Upper lobe of left lung (tissue), 6 donors: ENCODE measurements at regions not wholly inside any gene's neighbourhood (a gene's known extent, or its start where the extent isn't known, plus 50 kb on each side); places are given as distances from the start of the nearest gene placed in this dataset.

Experiments
- ATAC-seq, 2 donors: fragments of 200-7000 bp; cut with Tn5 transposase; one replicate each; pipeline ENCODE4 v1.9.1; 2022; ENCODE audit warnings: mild to moderate bottlenecking in 2 of 2, moderate library complexity in 2 of 2; ENCODE audit not compliant: low FRiP score in 2 of 2
- DNase-seq, 2 donors: peaks; one replicate each; pipeline ENCODE4 v3.0.0-alpha.2; 2019 to 2020
- H3K27ac ChIP-seq, 4 donors: fragments of 200-600 bp; sonication (generic); one replicate each; pipeline ENCODE4 v1.5.1; 2016 to 2019
- H3K27me3 ChIP-seq, 4 donors: fragments of 200-600 bp; sonication (generic); one replicate each; pipeline ENCODE4 v1.5.1; 2017 to 2019
- H3K36me3 ChIP-seq, 4 donors: fragments of 200-600 bp; sonication (generic); one replicate each; pipeline ENCODE4 v1.5.1; 2016 to 2019
- H3K4me1 ChIP-seq, 4 donors: fragments of 200-600 bp; sonication (generic); one replicate each; pipeline ENCODE4 v1.5.1; 2018 to 2019
- H3K4me3 ChIP-seq, 4 donors: fragments of 200-600 bp; sonication (generic); one replicate each; pipeline ENCODE4 v1.5.1; 2017 to 2019; ENCODE audit warnings: mild to moderate bottlenecking in 2 of 4, moderate library complexity in 1 of 4
- H3K9me3 ChIP-seq, 4 donors: fragments of 200-600 bp; sonication (generic); one replicate each; pipeline ENCODE4 v1.5.1; 2018 to 2019
- CTCF ChIP-seq, 6 experiments: fragments of 450-650 bp in 4 of 6; fragments of 200-600 bp in 2 of 6; sonication (generic) in 2 of 6; IDR thresholded peaks; one replicate each; pipeline ENCODE4 v1.5.1; 2016 to 2019; ENCODE audit warnings: antibody characterized with exemption in 6 of 6
- EP300 ChIP-seq, 4 donors: sonication (generic); formaldehyde crosslinking; IDR thresholded peaks; one replicate each; pipeline ENCODE4 v1.5.1; 2017; ENCODE audit warnings: antibody characterized with exemption in 4 of 4, control low read depth in 2 of 4
- POLR2A ChIP-seq, 4 donors: fragments of 450-650 bp; IDR thresholded peaks; one replicate each; pipeline ENCODE4 v1.5.1; 2016 to 2017; ENCODE audit warnings: antibody characterized with exemption in 4 of 4, mild to moderate bottlenecking in 2 of 4
- POLR2AphosphoS5 ChIP-seq, 2 donors: sonication (generic); formaldehyde crosslinking; IDR thresholded peaks; one replicate each; pipeline ENCODE4 v1.5.1; 2017; ENCODE audit warnings: antibody characterized with exemption in 2 of 2
- WGBS, 2 donors: methylation state at CpG; one replicate each; pipeline ENCODE4 v1.1.5; 2017 to 2018; 5-methylcytosine and 5-hydroxymethylcytosine counted together
- donor health status: DM: no; HTN: no; CAD: no; lungs with moderate emphysema.
- donor health status: DM: no; HTN: yes; CAD: no; lungs with severe emphysema.

GRCh38 chr14:44053422-44053821 is 453.7 kb downstream of the FSCB start:
- Histone ChIP-seq H3K4me3 (no peak overlapping the region), H3K27me3 (no peaks in the 10 kb centered on the region), H3K27ac (no peak overlapping the region), H3K36me3 (no peaks in the 10 kb centered on the region), H3K9me3 (no peaks in the 10 kb centered on the region), H3K4me1 (no peaks in the 10 kb centered on the region)
- ATAC-seq (no peak), DNase-seq (no peak)
- 62 to 73% methylated on average over 3 of the region's 3 CpGs for WGBS, 2 donors
- TF ChIP-seq EP300 (IDR thresholded peaks at IDR 0.05), result no peak
- TF ChIP-seq POLR2A (IDR thresholded peaks at IDR 0.05), result no peak
- no peak for TF ChIP-seq CTCF (IDR thresholded peaks at IDR 0.05)
- no peak for TF ChIP-seq POLR2AphosphoS5 (IDR thresholded peaks at IDR 0.05)

- ATAC-seq, result no peak
- TF ChIP-seq CTCF (IDR thresholded peaks at IDR 0.05) (no peak), EP300 (IDR thresholded peaks at IDR 0.05) (no peak), POLR2A (IDR thresholded peaks at IDR 0.05) (no peak), POLR2AphosphoS5 (IDR thresholded peaks at IDR 0.05) (no peak)
- H3K4me1 ChIP-seq, result no peaks in the 10 kb centered on the region
- H3K27ac ChIP-seq, result no peak overlapping the region
- no peaks in the 10 kb centered on the region for H3K36me3 ChIP-seq
- no peak overlapping the region for H3K4me3 ChIP-seq
- peaks cover 0 to 8% (median 3%) of the 10 kb centered on the region in 4 donors for H3K9me3 ChIP-seq
- 74 to 79% methylated on average over 2 of the region's 2 CpGs for WGBS, 2 donors
- no peak for DNase-seq
- H3K27me3 ChIP-seq, result no peaks in the 10 kb centered on the region
Observed at GRCh38 chr14:44041700-44042099, 465.4 kb downstream of the FSCB start.

GRCh38 chr14:44040561-44040960 is 466.5 kb downstream of the FSCB start:
- Histone ChIP-seq H3K4me3 (no peak overlapping the region), H3K27ac (no peak overlapping the region), H3K4me1 (no peaks in the 10 kb centered on the region), H3K9me3 (peaks cover 0 to 8% (median 3%) of the 10 kb centered on the region in 4 donors), H3K36me3 (no peaks in the 10 kb centered on the region), H3K27me3 (no peaks in the 10 kb centered on the region)
- ATAC-seq, result no peak
- no peak for TF ChIP-seq EP300 (IDR thresholded peaks at IDR 0.05)
- TF ChIP-seq POLR2A (IDR thresholded peaks at IDR 0.05), result no peak
- no peak for TF ChIP-seq CTCF (IDR thresholded peaks at IDR 0.05)
- no peak for TF ChIP-seq POLR2AphosphoS5 (IDR thresholded peaks at IDR 0.05)
- no peak for DNase-seq
- WGBS, 2 donors, result 43 to 89% methylated on average over 1 of the region's 1 CpG

GRCh38 chr14:44036248-44036647 is 470.8 kb downstream of the FSCB start:
- DNase-seq, result no peak
- TF ChIP-seq CTCF (IDR thresholded peaks at IDR 0.05) (no peak), EP300 (IDR thresholded peaks at IDR 0.05) (no peak), POLR2A (IDR thresholded peaks at IDR 0.05) (no peak), POLR2AphosphoS5 (IDR thresholded peaks at IDR 0.05) (no peak)
- 35 to 39% methylated on average over 1 of the region's 1 CpG for WGBS, 2 donors

GRCh38 chr14:44035707-44036106 is 471.4 kb downstream of the FSCB start:
- Histone ChIP-seq H3K27ac (no peak overlapping the region), H3K9me3 (peaks cover 0 to 8% (median 3%) of the 10 kb centered on the region in 4 donors), H3K4me1 (no peaks in the 10 kb centered on the region), H3K4me3 (no peak overlapping the region), H3K27me3 (no peaks in the 10 kb centered on the region), H3K36me3 (no peaks in the 10 kb centered on the region)
- ATAC-seq (no peak), DNase-seq (no peak)
- 83 to 90% methylated on average over 2 of the region's 2 CpGs for WGBS, 2 donors
- TF ChIP-seq CTCF (IDR thresholded peaks at IDR 0.05) (no peak), POLR2AphosphoS5 (IDR thresholded peaks at IDR 0.05) (no peak), POLR2A (IDR thresholded peaks at IDR 0.05) (no peak), EP300 (IDR thresholded peaks at IDR 0.05) (no peak)

More at GRCh38 chr14:44036248-44036647, 470.8 kb downstream of the FSCB start:
- no peaks in the 10 kb centered on the region for H3K4me1 ChIP-seq
- H3K9me3 ChIP-seq, result peaks cover 0 to 8% (median 3%) of the 10 kb centered on the region in 4 donors
- no peak overlapping the region for H3K27ac ChIP-seq
- no peak overlapping the region for H3K4me3 ChIP-seq
- ATAC-seq, result no peak
- no peaks in the 10 kb centered on the region for H3K27me3 ChIP-seq
- no peaks in the 10 kb centered on the region for H3K36me3 ChIP-seq
